ENCODE measurements at regions not wholly inside any gene's neighbourhood (a gene's known extent, or its start where the extent isn't known, plus 50 kb on each side); places are given as distances from the start of the nearest gene placed in this dataset.

DNA sequence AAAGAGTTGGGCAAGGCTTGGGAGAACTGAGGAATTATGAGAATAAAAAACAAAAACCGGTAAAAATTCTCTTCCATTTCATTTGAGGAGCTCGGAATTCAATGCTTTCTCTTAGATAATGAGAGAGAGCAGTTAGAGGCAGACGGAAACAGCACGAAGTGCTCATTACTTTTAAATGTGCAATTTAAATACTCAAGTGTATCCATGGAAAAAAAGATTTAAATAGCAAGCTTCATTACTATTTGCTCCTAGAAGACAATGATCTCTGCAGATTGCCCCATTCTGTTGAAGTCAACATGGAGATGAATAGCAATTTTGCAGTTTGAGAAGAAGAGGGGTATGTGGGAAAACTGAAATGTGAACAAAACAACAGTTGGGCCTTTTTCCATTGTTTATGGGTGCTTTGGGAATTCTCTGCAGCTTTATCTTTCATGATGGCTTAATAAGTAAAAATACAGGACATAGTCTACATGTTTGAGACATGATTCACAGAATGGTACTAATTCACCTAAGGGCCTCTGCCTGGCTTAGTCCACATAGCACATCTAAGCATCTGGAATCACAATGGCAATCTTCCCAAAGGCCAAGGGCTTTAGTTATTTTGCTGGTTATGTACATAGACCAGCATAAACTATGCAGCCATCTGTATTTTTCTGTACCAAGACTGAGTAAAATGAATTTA lies 512.7 kb upstream of the FAT1 start:
- Histone ChIP-seq H3K4me1 (no peaks in the 10 kb centered on the region), H3K27me3 (no peaks in the 10 kb centered on the region), H3K4me3 (ENCODE audit: low read depth, low read length) (no peak overlapping the region), H3K36me3 (no peaks in the 10 kb centered on the region), H3K9me3 (no peaks in the 10 kb centered on the region)
- DNase-seq, result no peak
- TF ChIP-seq CTCF (IDR thresholded peaks at IDR 0.05; ENCODE audit: low read depth, low read length), result no peak

DNA sequence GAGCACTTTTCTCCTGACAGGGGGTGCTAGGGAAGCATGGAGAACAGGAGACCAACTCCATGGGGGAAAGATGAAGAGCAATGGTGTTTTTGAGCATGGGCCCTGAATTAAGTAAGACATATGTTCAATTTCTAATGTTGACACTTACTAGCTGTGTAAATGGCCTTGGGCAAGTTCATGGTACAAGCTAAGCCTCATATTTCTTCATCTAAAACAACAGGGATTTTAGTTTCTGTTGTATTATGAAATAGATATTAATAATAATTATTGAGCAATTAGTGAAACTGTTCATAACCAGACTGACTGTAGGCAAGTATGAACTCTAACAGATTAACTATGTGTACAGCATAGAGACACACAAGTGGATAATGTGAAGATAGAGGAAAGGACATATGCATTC lies 515.0 kb upstream of the FAT1 start:
- H3K27me3 ChIP-seq, result no peaks in the 10 kb centered on the region
- DNase-seq, result no peak

DNA sequence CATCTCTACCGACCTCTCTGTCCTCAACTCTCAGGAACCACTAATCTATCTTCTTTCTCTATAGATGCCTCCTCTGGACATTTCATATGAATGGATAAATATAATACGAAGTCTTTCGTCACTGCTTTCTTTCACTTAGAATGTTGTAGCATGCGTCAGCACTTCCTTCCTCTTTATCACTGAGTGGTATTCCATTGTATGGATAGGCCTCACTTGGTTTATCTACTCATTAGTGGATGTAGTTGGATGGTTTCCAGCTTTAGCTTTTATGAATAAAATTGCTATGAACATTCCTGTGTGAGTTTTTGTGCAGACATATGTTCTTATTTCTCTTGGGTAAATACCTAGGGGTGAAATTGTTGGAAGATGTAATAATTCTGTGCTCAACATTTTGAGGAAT lies 528.2 kb upstream of the FAT1 start:
- no peak overlapping the region for H3K4me3 ChIP-seq (ENCODE audit: low read depth, low read length)
- H3K27me3 ChIP-seq, result no peaks in the 10 kb centered on the region
- H3K4me1 ChIP-seq, result no peaks in the 10 kb centered on the region
- no peak for DNase-seq
- no peak for TF ChIP-seq CTCF (IDR thresholded peaks at IDR 0.05; ENCODE audit: low read depth, low read length)
- no peaks in the 10 kb centered on the region for H3K9me3 ChIP-seq
- H3K36me3 ChIP-seq, result no peaks in the 10 kb centered on the region

More for the DNA sequence above, 515.0 kb upstream of the FAT1 start:
- Histone ChIP-seq H3K4me1 (no peaks in the 10 kb centered on the region), H3K9me3 (no peaks in the 10 kb centered on the region), H3K4me3 (ENCODE audit: low read depth, low read length) (no peak overlapping the region), H3K36me3 (no peaks in the 10 kb centered on the region)
- no peak for TF ChIP-seq CTCF (IDR thresholded peaks at IDR 0.05; ENCODE audit: low read depth, low read length)

- Histone ChIP-seq H3K9me3 (no peaks in the 10 kb centered on the region), H3K36me3 (no peaks in the 10 kb centered on the region), H3K4me1 (no peaks in the 10 kb centered on the region), H3K4me3 (ENCODE audit: low read depth, low read length) (no peak overlapping the region), H3K27me3 (no peaks in the 10 kb centered on the region)
- DNase-seq, result no peak
- TF ChIP-seq CTCF (IDR thresholded peaks at IDR 0.05; ENCODE audit: low read depth, low read length), result no peak
Observed at GRCh38 chr4:187256897-187257296, 533.2 kb upstream of the FAT1 start.

GRCh38 chr4:187258651-187259401 lies 535.2 kb upstream of the FAT1 start:
- no peak for TF ChIP-seq CTCF (IDR thresholded peaks at IDR 0.05; ENCODE audit: low read depth, low read length)
- Histone ChIP-seq H3K4me1 (no peaks in the 10 kb centered on the region), H3K27me3 (no peaks in the 10 kb centered on the region), H3K4me3 (ENCODE audit: low read depth, low read length) (no peak overlapping the region), H3K36me3 (no peaks in the 10 kb centered on the region), H3K9me3 (no peaks in the 10 kb centered on the region)
- DNase-seq, result no peak

DNA sequence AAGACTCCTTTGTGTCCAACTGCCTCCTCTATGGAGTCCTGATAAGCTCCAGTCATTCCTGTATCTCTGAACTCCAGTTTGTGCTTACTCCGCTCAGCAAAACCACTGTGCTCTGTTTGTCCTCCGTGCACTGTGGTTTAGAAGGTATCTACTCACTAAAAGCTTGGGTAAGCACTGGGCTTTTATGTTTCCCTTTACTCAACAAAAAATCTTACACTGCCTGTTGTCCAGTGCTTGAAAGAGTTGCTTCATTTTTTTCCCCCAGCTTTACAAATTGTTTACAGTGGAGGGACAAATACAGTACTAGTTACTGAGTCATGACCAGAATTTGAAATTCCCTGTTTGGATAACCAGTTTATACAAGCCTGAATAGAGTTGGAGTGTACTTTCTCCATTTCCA lies 545.3 kb upstream of the FAT1 start:
- no peaks in the 10 kb centered on the region for H3K9me3 ChIP-seq
- H3K36me3 ChIP-seq, result no peaks in the 10 kb centered on the region
- no peak for DNase-seq
- H3K4me3 ChIP-seq (ENCODE audit: low read depth, low read length), result no peak overlapping the region
- TF ChIP-seq CTCF (IDR thresholded peaks at IDR 0.05; ENCODE audit: low read depth, low read length), result no peak
- H3K4me1 ChIP-seq, result no peaks in the 10 kb centered on the region; the same call in 1 of the 2 replicates
- no peaks in the 10 kb centered on the region for H3K27me3 ChIP-seq

Data from BE2C (cell line).